ENCODE measurements at regions not wholly inside any gene's neighbourhood (a gene's known extent, or its start where the extent isn't known, plus 50 kb on each side); places are given as distances from the start of the nearest gene placed in this dataset.

DNA sequence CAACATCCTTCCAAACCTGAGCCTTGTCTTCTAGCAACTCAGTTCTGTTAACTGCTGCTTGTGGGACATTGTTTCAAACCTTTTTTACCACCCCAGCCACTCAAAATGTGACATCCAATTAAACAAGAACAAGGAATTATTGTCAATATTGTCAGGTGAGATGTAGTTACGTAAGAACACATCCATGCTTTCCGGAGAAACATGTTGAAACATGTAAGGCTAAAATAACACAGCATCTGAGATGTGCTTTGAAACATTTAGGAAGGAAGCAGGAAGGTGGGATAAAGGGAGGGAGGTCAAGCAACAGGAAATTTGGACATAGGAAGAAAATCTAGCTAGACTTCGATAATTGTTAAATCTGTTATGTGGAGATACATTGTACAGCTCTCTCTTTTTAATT lies 50.9 kb upstream of the PRICKLE2 start:
- no peak overlapping the region for H3K4me3 ChIP-seq (ENCODE audit: low read length)
- no peak overlapping the region for H3K27ac ChIP-seq (ENCODE audit: low read depth, low read length)
- no peaks in the 10 kb centered on the region for H3F3A ChIP-seq (ENCODE audit: control insufficient read depth, insufficient read depth)
- H3K27me3 ChIP-seq (ENCODE audit: control insufficient read depth, low read length), result no peaks in the 10 kb centered on the region
- TF ChIP-seq, protein P1, sequence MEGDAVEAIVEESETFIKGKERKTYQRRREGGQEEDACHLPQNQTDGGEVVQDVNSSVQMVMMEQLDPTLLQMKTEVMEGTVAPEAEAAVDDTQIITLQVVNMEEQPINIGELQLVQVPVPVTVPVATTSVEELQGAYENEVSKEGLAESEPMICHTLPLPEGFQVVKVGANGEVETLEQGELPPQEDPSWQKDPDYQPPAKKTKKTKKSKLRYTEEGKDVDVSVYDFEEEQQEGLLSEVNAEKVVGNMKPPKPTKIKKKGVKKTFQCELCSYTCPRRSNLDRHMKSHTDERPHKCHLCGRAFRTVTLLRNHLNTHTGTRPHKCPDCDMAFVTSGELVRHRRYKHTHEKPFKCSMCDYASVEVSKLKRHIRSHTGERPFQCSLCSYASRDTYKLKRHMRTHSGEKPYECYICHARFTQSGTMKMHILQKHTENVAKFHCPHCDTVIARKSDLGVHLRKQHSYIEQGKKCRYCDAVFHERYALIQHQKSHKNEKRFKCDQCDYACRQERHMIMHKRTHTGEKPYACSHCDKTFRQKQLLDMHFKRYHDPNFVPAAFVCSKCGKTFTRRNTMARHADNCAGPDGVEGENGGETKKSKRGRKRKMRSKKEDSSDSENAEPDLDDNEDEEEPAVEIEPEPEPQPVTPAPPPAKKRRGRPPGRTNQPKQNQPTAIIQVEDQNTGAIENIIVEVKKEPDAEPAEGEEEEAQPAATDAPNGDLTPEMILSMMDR (IDR thresholded peaks at IDR 0.05; ENCODE audit: low read depth, low read length, poor library complexity, severe bottlenecking), result no peak
- TF ChIP-seq EZH2phosphoT487 (IDR thresholded peaks at IDR 0.05; ENCODE audit: borderline replicate concordance, low read length), result no peak
- no peaks in the 10 kb centered on the region for H3K4me1 ChIP-seq (ENCODE audit: control insufficient read depth, low read length)
- no peaks in the 10 kb centered on the region for H3K36me3 ChIP-seq (ENCODE audit: control insufficient read depth, low read length)
- no peaks in the 10 kb centered on the region for H3K9me2 ChIP-seq (replicated peaks; ENCODE audit: control insufficient read depth, low read length)
- no peaks in the 10 kb centered on the region for H3K79me2 ChIP-seq (ENCODE audit: control insufficient read depth, low read length)
- H3K9me3 ChIP-seq (ENCODE audit: control insufficient read depth, insufficient read depth, low read length), result no peaks in the 10 kb centered on the region
- no peak overlapping the region for H3K4me2 ChIP-seq (ENCODE audit: low read length)
- H4K20me1 ChIP-seq (ENCODE audit: control insufficient read depth, insufficient read depth, low read depth, low read length), result no peaks in the 10 kb centered on the region
